DMS79 (cell line): ENCODE measurements at regions not wholly inside any gene's neighbourhood (a gene's known extent, or its start where the extent isn't known, plus 50 kb on each side); places are given as distances from the start of the nearest gene placed in this dataset.
"Not testable (repeated sequence)": the region's sequence is repeated elsewhere in the genome, so short reads cannot be mapped to it uniquely, and the experiment has no call there.

ENCODE experiments used
- DNase-seq: peaks from one replicate; lab custom pipeline; 2025; lab: John Stamatoyannopoulos, UW

- no peak for DNase-seq
Observed at GRCh38 chr2:52463457-52463856, 1304.1 kb upstream of the CHAC2 start.

GRCh38 chr2:52456561-52457377 lies 1310.8 kb upstream of the CHAC2 start:
- DNase-seq, result no peak

- no peak for DNase-seq
Observed at GRCh38 chr2:52454962-52455361, 1312.6 kb upstream of the CHAC2 start.

- DNase-seq, result no peak
Observed at GRCh38 chr2:52452201-52452600, 1315.4 kb upstream of the CHAC2 start.

- no peak for DNase-seq
Observed at GRCh38 chr2:52445686-52446085, 1321.9 kb upstream of the CHAC2 start.

GRCh38 chr2:52431352-52431760 lies 1336.2 kb upstream of the CHAC2 start:
- no peak for DNase-seq

GRCh38 chr2:52429740-52430139 lies 1337.9 kb upstream of the CHAC2 start:
- no peak for DNase-seq

- DNase-seq, result no peak
Observed at GRCh38 chr2:52429171-52429570, 1338.4 kb upstream of the CHAC2 start.

GRCh38 chr2:52428224-52428623 lies 1339.4 kb upstream of the CHAC2 start:
- no peak for DNase-seq

- DNase-seq, result no peak
Observed at GRCh38 chr2:52423655-52424054, 1343.9 kb upstream of the CHAC2 start.

- DNase-seq, result no peak
Observed at GRCh38 chr2:52423111-52423510, 1344.5 kb upstream of the CHAC2 start.

- no peak for DNase-seq
Observed at GRCh38 chr2:52416340-52416739, 1351.3 kb upstream of the CHAC2 start.

- no peak for DNase-seq
Observed at GRCh38 chr2:52414561-52415295, 1352.9 kb upstream of the CHAC2 start.

GRCh38 chr2:52409308-52410118 lies 1358.1 kb upstream of the CHAC2 start:
- not testable (repeated sequence) for DNase-seq

- no peak for DNase-seq
Observed at GRCh38 chr2:52405980-52406379, 1361.6 kb upstream of the CHAC2 start.

GRCh38 chr2:52404866-52405265 lies 1362.7 kb upstream of the CHAC2 start:
- DNase-seq, result no peak

- no peak for DNase-seq
Observed at GRCh38 chr2:52404046-52404445, 1363.6 kb upstream of the CHAC2 start.

- DNase-seq, result no peak
Observed at GRCh38 chr2:52402128-52402527, 1365.5 kb upstream of the CHAC2 start.

- no peak for DNase-seq
Observed at GRCh38 chr2:52396836-52397235, 1364.9 kb upstream of the NRXN1 start.

GRCh38 chr2:52395912-52396311 lies 1364.0 kb upstream of the NRXN1 start:
- DNase-seq, result no peak

GRCh38 chr2:52391621-52392020 lies 1359.7 kb upstream of the NRXN1 start:
- DNase-seq, result no peak

GRCh38 chr2:52390651-52391050 lies 1358.7 kb upstream of the NRXN1 start:
- no peak for DNase-seq
